Prostate gland (tissue), 2 donors: ENCODE measurements at regions not wholly inside any gene's neighbourhood (a gene's known extent, or its start where the extent isn't known, plus 50 kb on each side); places are given as distances from the start of the nearest gene placed in this dataset.

Experiments
- DNase-seq: peaks from one replicate; pipeline ENCODE4 v3.0.0-alpha.2; 2019; ENCODE audit warnings: low spot score
- H3K27ac ChIP-seq, 2 donors: fragments of 200-600 bp; sonication (generic); 2 replicates each; pipeline ENCODE4 v1.5.1; 2017 to 2019
- H3K27me3 ChIP-seq: fragments of 200-600 bp; sonication (generic); replicated peaks from 2 replicates; pipeline ENCODE4 v1.5.1; 2019; ENCODE audit not compliant: insufficient read depth
- H3K36me3 ChIP-seq, 2 donors: fragments of 200-600 bp; sonication (generic); 1 replicate in 1 of 2; 2 replicates in 1 of 2; pipeline versions ENCODE4 v1.5.1 to v1.8.1; 2017 to 2019
- H3K4me1 ChIP-seq: fragments of 200-600 bp; sonication (generic); replicated peaks from 2 replicates; pipeline ENCODE4 v1.5.1; 2019
- H3K4me3 ChIP-seq, 2 donors: fragments of 200-600 bp; sonication (generic); 2 replicates each; pipeline ENCODE4 v1.5.1; 2017 to 2019
- H3K9me3 ChIP-seq: fragments of 200-600 bp; sonication (generic); 2 replicates; pipeline ENCODE4 v1.5.1; 2017
- CTCF ChIP-seq, 4 experiments: fragments of 200-600 bp in 2 of 4; fragments of 450-650 bp in 2 of 4; sonication (generic) in 2 of 4; IDR thresholded peaks; 1 replicate in 3 of 4; 2 replicates in 1 of 4; pipeline ENCODE4 v1.5.1; 2016 to 2019; ENCODE audit warnings: antibody characterized with exemption in 4 of 4, mild to moderate bottlenecking in 2 of 4, moderate library complexity in 2 of 4
- POLR2A ChIP-seq: fragments of 450-650 bp; IDR thresholded peaks from one replicate; pipeline ENCODE4 v1.6.1; 2016; ENCODE audit warnings: antibody characterized with exemption, mild to moderate bottlenecking
- POLR2AphosphoS5 ChIP-seq: sonication (generic); formaldehyde crosslinking; IDR thresholded peaks from one replicate; pipeline ENCODE4 v1.6.1; 2017; ENCODE audit warnings: antibody characterized with exemption
- WGBS: methylation state at CpG from one replicate; pipeline ENCODE4 v1.1.5; 2018; 5-methylcytosine and 5-hydroxymethylcytosine counted together
- intact Hi-C: fragments of 100-400 bp; cut with DNase I; formaldehyde crosslinking; loops from one replicate; pipeline ENCODE4 v1.14.2; 2022

DNA sequence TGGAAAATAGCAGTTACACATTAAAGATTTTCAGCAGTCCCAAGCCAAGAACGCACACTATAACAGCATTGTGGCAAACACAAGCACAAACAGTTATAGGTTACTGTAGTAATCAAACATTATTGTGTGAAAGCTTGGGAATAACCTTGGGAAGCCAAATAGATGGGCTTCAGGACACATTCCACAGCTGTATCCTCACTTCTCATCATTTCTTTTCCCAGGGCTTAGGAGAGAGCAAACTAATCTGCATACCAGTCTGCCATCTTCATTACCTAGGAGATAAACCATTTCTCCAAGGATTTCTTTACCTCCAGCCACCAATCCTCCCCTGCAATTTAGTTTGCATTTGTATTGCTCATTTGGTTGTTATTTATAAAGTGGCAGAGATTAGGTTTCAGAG, 352.4 kb downstream of the SH2D4B start:
- Histone ChIP-seq H3K4me3 (no peak overlapping the region), H3K27ac (no peak overlapping the region), H3K36me3 (no peaks in the 10 kb centered on the region), H3K9me3 (no peaks in the 10 kb centered on the region), H3K4me1 (no peaks in the 10 kb centered on the region), H3K27me3 (no peaks in the 10 kb centered on the region)
- WGBS, result 47% methylated on average over 1 of the region's 1 CpG
- intact Hi-C loops, result no loop called here
- no peak for TF ChIP-seq POLR2A
- no peak for TF ChIP-seq POLR2AphosphoS5
- TF ChIP-seq CTCF (IDR thresholded peaks at IDR 0.05), result no peak
- DNase-seq, result no peak

GRCh38 chr10:80893256-80893655, 355.6 kb downstream of the SH2D4B start:
- no peak for DNase-seq
- H3K4me3 ChIP-seq, result no peak overlapping the region
- no peaks in the 10 kb centered on the region for H3K4me1 ChIP-seq
- no peaks in the 10 kb centered on the region for H3K9me3 ChIP-seq
- intact Hi-C loops, result no loop called here
- H3K27me3 ChIP-seq, result no peaks in the 10 kb centered on the region
- H3K36me3 ChIP-seq, result no peaks in the 10 kb centered on the region
- no peak overlapping the region for H3K27ac ChIP-seq
- TF ChIP-seq POLR2A, result no peak
- no peak for TF ChIP-seq POLR2AphosphoS5
- TF ChIP-seq CTCF (IDR thresholded peaks at IDR 0.05), result no peak
- WGBS, result 86% methylated on average over 5 of the region's 5 CpGs

- H3K4me3 ChIP-seq, result no peak overlapping the region
- 38% methylated on average over 3 of the region's 3 CpGs for WGBS
- H3K27ac ChIP-seq, result no peak overlapping the region
- no peak for DNase-seq
- H3K9me3 ChIP-seq, result no peaks in the 10 kb centered on the region
- H3K36me3 ChIP-seq, result no peaks in the 10 kb centered on the region
- intact Hi-C loops, result no loop called here
- no peaks in the 10 kb centered on the region for H3K27me3 ChIP-seq
- no peaks in the 10 kb centered on the region for H3K4me1 ChIP-seq
- TF ChIP-seq CTCF (IDR thresholded peaks at IDR 0.05), result no peak
- TF ChIP-seq POLR2AphosphoS5, result no peak
- no peak for TF ChIP-seq POLR2A
Measured at GRCh38 chr10:80894311-80894791, 356.6 kb downstream of the SH2D4B start.

DNA sequence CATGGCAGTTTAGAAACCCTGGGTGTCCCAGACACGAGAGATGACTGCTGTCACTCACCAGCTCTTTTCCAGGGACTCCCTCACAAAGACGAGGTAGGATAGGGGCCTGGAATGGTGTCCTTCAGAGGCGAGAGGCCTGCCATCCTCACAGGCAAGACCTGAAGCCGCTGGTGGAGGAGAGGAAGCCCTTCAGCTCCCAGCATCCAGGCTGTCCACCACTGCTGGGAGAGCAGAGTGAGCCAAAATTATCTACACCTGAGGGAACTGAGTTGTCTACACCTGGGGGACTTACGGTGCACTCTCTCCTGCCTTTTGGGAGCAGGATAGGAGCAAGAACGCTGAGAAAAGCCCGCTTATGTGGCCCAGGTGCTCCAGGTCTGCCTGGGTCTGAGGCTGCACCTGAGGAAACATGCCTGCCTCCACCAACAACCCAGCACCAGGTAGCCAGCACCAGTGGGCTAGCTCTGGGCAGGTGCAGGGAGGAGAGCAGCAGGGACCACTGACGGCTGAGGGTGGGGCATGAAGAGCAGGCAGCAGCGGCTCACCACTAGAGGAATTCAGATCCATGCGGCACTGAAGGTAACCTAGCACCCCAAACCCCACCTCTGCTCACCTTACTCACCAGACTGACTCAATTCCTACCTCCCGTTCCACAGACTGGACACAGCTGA, 357.2 kb downstream of the SH2D4B start:
- intact Hi-C loops, result no loop called here
- Histone ChIP-seq H3K9me3 (no peaks in the 10 kb centered on the region), H3K4me1 (no peaks in the 10 kb centered on the region), H3K4me3 (no peak overlapping the region), H3K27me3 (no peaks in the 10 kb centered on the region), H3K36me3 (no peaks in the 10 kb centered on the region), H3K27ac (no peak overlapping the region)
- no peak for TF ChIP-seq POLR2AphosphoS5
- TF ChIP-seq POLR2A, result no peak
- WGBS, result 84% methylated on average over 11 of the region's 11 CpGs
- DNase-seq, result no peak

GRCh38 chr10:80896076-80896475, 358.4 kb downstream of the SH2D4B start:
- 23% methylated on average over 5 of the region's 5 CpGs for WGBS
- no peaks in the 10 kb centered on the region for H3K9me3 ChIP-seq
- H3K36me3 ChIP-seq, result no peaks in the 10 kb centered on the region
- no peak overlapping the region for H3K27ac ChIP-seq
- no peaks in the 10 kb centered on the region for H3K27me3 ChIP-seq
- H3K4me1 ChIP-seq, result no peaks in the 10 kb centered on the region
- no peak for DNase-seq
- H3K4me3 ChIP-seq, result no peak overlapping the region
- intact Hi-C loops, result no loop called here
- TF ChIP-seq CTCF (IDR thresholded peaks at IDR 0.05) (no peak), POLR2AphosphoS5 (no peak), POLR2A (no peak)
